HG03457 (cell line): ENCODE measurements at regions not wholly inside any gene's neighbourhood (a gene's known extent, or its start where the extent isn't known, plus 50 kb on each side); places are given as distances from the start of the nearest gene placed in this dataset.

Source experiments
- ATAC-seq: cut with Tn5 transposase; IDR thresholded peaks from one replicate; pipeline ENCODE4 v1.9.1; 2021; ENCODE audit warnings: moderate number of reproducible peaks; ENCODE audit not compliant: unreplicated experiment

GRCh38 chr5:54370982-54371381 is 60.6 kb upstream of the ARL15 start:
- ATAC-seq = no peak

GRCh38 chr5:54367844-54368243 is 57.5 kb upstream of the ARL15 start:
- ATAC-seq = no peak

- ATAC-seq = no peak
Observed at GRCh38 chr5:54366707-54367106, 56.3 kb upstream of the ARL15 start.

GRCh38 chr5:54363669-54364068 is 53.3 kb upstream of the ARL15 start:
- ATAC-seq = no peak

- ATAC-seq = no peak
Observed at GRCh38 chr5:54362992-54363625, 52.7 kb upstream of the ARL15 start.

GRCh38 chr5:54362434-54362833 is 52.1 kb upstream of the ARL15 start:
- ATAC-seq = no peak

GRCh38 chr5:54361691-54362411 is 51.5 kb upstream of the ARL15 start:
- ATAC-seq = no peak

GRCh38 chr5:54360925-54361662 is 50.7 kb upstream of the ARL15 start:
- no peak for ATAC-seq
